PC-3 (cell line): ENCODE measurements at regions not wholly inside any gene's neighbourhood (a gene's known extent, or its start where the extent isn't known, plus 50 kb on each side); places are given as distances from the start of the nearest gene placed in this dataset.
"Not testable (repeated sequence)": the region's sequence is repeated elsewhere in the genome, so short reads cannot be mapped to it uniquely, and the experiment has no call there.

Experiments
- ATAC-seq: fragments of 200-7000 bp; cut with Tn5 transposase; 2 replicates; pipeline ENCODE4 v1.9.1; 2020; ENCODE audit warnings: mild to moderate bottlenecking, moderate library complexity
- BruUV-seq: library from RNA; stranded (reverse); fragments of 400-500 nt; replicated peaks from 2 replicates; lab custom pipeline; 2021; lab: Mats Ljungman, UMichigan
- CTCF ChIA-PET: fragments of 300-600 bp; sonication (Branson Sonifier 250); formaldehyde crosslinking; loops from one replicate; lab custom pipeline; 2022; ENCODE audit warnings: antibody characterized with exemption; lab: Charles Lee
- POLR2A ChIA-PET: fragments of 300-600 bp; sonication (Branson Sonifier 250); formaldehyde crosslinking; loops from one replicate; lab custom pipeline; 2022; ENCODE audit warnings: antibody characterized with exemption; ENCODE audit not compliant: unreplicated experiment; lab: Charles Lee
- DNase-seq: peaks from one replicate; pipeline ENCODE4 v3.0.0-alpha.2; 2015
- H2AFZ ChIP-seq: fragments of 300-600 bp; sonication (generic); 2 replicates; pipeline ENCODE4 v1.6.0; 2016; ENCODE audit warnings: antibody characterized with exemption, low read length
- H3F3A ChIP-seq: fragments of 300-600 bp; sonication (generic); one replicate; pipeline ENCODE4 v1.6.0; 2017; ENCODE audit warnings: antibody characterized with exemption, low read length, control low read depth, mild to moderate bottlenecking; ENCODE audit not compliant: unreplicated experiment
- H3K27ac ChIP-seq: fragments of 300-600 bp; sonication (generic); 2 replicates; pipeline ENCODE4 v1.5.1; 2016; ENCODE audit warnings: mild to moderate bottlenecking, low read length
- H3K27me3 ChIP-seq: fragments of 300-600 bp; sonication (generic); 2 replicates; pipeline ENCODE4 v1.6.1; 2016; ENCODE audit warnings: low read length, mixed read lengths
- H3K36me3 ChIP-seq: fragments of 300-600 bp; sonication (generic); 2 replicates; pipeline ENCODE4 v1.6.1; 2016; ENCODE audit warnings: low read depth, mixed run types, low read length, mixed read lengths
- H3K4me1 ChIP-seq: fragments of 300-600 bp; sonication (generic); 2 replicates; pipeline ENCODE4 v1.5.1; 2016; ENCODE audit warnings: low read length; ENCODE audit not compliant: insufficient read depth
- H3K4me2 ChIP-seq: fragments of 300-600 bp; sonication (generic); 2 replicates; pipeline ENCODE4 v1.6.0; 2016; ENCODE audit warnings: low read length
- H3K4me3 ChIP-seq: fragments of 300-600 bp; sonication (generic); 2 replicates; pipeline ENCODE4 v1.5.1; 2016; ENCODE audit warnings: mild to moderate bottlenecking, low read length, mixed read lengths
- H3K79me2 ChIP-seq: fragments of 300-600 bp; sonication (generic); 2 replicates; pipeline ENCODE4 v1.6.1; 2017; ENCODE audit warnings: low read length, mixed read lengths
- H3K9ac ChIP-seq: fragments of 300-600 bp; sonication (generic); 2 replicates; pipeline ENCODE4 v1.6.0; 2016; ENCODE audit warnings: mild to moderate bottlenecking, low read length
- H3K9me2 ChIP-seq: fragments of 300-600 bp; sonication (generic); replicated peaks from 2 replicates; pipeline ENCODE4 v1.6.1; 2016; ENCODE audit warnings: mixed run types, low read length, mixed read lengths
- H3K9me3 ChIP-seq: fragments of 300-600 bp; sonication (generic); 2 replicates; pipeline ENCODE4 v1.6.1; 2016; ENCODE audit warnings: low read length, mixed read lengths
- H4K20me1 ChIP-seq: fragments of 300-600 bp; sonication (generic); 2 replicates; pipeline ENCODE4 v1.6.1; 2016; ENCODE audit warnings: low read length, mixed read lengths
- EZH2 ChIP-seq: fragments of 300-600 bp; sonication (generic); IDR thresholded peaks from one replicate; pipeline ENCODE4 v1.6.1; 2017; ENCODE audit warnings: antibody characterized with exemption, mild to moderate bottlenecking, low read length; ENCODE audit not compliant: unreplicated experiment
- EZH2phosphoT487 ChIP-seq: fragments of 300-600 bp; sonication (generic); IDR thresholded peaks from 2 replicates; pipeline ENCODE4 v1.6.1; 2018; ENCODE audit warnings: mild to moderate bottlenecking, antibody characterized with exemption, low read length, borderline replicate concordance
- intact Hi-C: fragments of 100-400 bp; cut with micrococcal nuclease; formaldehyde crosslinking; loops from 2 replicates; pipeline ENCODE4 v1.9.0; 2023
- TF ChIP-seq, protein P1 (sequence below): fragments of 300-600 bp; sonication (generic); conservative IDR thresholded peaks from 2 replicates; pipeline ENCODE4 v1.5.1; 2017; ENCODE audit warnings: antibody characterized with exemption, low read depth, mild to moderate bottlenecking, low read length

DNA sequence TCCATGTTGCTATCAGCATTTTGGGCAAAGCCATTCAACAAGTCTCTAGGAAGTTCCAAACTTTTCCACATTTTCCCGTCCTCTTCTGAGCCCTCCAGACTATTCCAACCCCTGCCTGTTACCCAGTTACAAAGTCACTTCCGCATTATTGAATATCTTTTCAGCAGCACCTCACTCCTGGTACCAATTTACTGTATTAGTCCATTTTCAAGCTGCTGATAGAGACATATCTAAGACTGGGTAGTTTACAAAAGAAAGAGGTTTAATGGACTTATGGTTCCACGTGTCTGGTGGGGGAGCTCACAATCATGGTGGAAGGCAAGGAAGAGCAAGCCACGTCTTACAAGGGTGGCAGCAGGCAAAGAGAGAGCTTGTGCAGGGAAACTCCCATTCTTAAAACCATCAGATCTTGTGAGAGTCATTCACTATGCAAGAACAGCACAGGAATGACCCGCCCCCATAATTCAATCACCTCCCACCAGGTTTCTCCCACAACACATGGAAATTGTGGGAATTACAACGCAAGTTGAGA lies 435.6 kb upstream of the GRM7 start:
- no peak for ATAC-seq
- TF ChIP-seq EZH2 (no peak), EZH2phosphoT487 (no peak)
- TF ChIP-seq, protein P1, sequence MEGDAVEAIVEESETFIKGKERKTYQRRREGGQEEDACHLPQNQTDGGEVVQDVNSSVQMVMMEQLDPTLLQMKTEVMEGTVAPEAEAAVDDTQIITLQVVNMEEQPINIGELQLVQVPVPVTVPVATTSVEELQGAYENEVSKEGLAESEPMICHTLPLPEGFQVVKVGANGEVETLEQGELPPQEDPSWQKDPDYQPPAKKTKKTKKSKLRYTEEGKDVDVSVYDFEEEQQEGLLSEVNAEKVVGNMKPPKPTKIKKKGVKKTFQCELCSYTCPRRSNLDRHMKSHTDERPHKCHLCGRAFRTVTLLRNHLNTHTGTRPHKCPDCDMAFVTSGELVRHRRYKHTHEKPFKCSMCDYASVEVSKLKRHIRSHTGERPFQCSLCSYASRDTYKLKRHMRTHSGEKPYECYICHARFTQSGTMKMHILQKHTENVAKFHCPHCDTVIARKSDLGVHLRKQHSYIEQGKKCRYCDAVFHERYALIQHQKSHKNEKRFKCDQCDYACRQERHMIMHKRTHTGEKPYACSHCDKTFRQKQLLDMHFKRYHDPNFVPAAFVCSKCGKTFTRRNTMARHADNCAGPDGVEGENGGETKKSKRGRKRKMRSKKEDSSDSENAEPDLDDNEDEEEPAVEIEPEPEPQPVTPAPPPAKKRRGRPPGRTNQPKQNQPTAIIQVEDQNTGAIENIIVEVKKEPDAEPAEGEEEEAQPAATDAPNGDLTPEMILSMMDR, result no peak
- Histone ChIP-seq H3K27me3 (no peaks in the 10 kb centered on the region), H3K4me2 (no peak overlapping the region), H3F3A (no peaks in the 10 kb centered on the region), H2AFZ (no peak overlapping the region), H4K20me1 (no peaks in the 10 kb centered on the region), H3K79me2 (no peaks in the 10 kb centered on the region), H3K9me2 (no peaks in the 10 kb centered on the region), H3K4me3 (no peak overlapping the region), H3K4me1 (no peaks in the 10 kb centered on the region), H3K27ac (no peak overlapping the region), H3K9ac (no peak overlapping the region), H3K36me3 (no peaks in the 10 kb centered on the region), H3K9me3 (peaks cover 26% of the 10 kb centered on the region; the same call in 1 of the 2 replicates)
- ChIA-PET POLR2A (no interaction called here), CTCF (no interaction called here)
- intact Hi-C loops, result no loop called here
- DNase-seq, result no peak
- no TSS peak for BruUV-seq

DNA sequence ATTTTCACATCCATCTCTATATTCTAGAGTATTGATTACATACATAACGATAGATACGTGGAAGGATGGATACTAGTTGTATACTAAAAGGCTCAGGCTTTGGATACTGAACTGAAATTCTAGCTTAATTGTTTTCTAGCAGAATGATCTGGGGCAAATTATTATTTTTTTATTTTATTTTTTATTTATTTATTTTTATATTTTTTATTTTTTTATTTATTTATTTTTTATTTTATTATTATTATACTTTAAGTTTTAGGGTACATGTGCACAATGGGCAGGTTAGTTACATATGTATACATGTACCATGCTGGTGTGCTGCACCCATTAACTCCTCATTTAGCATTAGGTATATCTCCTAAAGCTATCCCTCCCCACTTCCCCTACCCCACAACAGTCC lies 432.6 kb upstream of the GRM7 start:
- H4K20me1 ChIP-seq, ATAC-seq: not testable (repeated sequence)

DNA sequence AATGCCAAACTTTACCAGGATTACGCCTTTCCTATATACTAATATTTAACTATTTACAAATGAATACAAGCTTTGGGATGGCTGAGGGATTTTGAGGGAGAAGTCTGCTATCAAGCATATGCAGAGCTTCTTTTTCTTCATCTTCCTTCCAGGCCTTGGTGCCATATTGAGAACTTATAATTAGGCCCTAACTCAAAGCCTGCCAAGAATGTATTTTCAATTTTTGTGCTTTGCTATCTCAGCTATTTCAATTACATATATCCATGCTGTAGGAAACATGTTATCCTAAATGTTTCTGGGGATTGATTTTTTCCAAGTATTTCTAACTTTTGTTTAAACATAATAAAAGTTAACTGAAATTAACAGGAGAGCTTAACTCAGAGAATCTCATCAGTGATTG lies 425.0 kb upstream of the GRM7 start:
- no peaks in the 10 kb centered on the region for H3F3A ChIP-seq
- no peak for DNase-seq
- peaks cover 6% of the 10 kb centered on the region; the same call in 1 of the 2 replicates for H3K9me3 ChIP-seq
- no peak for ATAC-seq
- ChIA-PET CTCF (no interaction called here), POLR2A (no interaction called here)
- no TSS peak for BruUV-seq
- TF ChIP-seq, protein P1, result no peak
- no peak for TF ChIP-seq EZH2
- TF ChIP-seq EZH2phosphoT487, result no peak
- H3K9me2 ChIP-seq, result no peaks in the 10 kb centered on the region
- H2AFZ ChIP-seq, result no peak overlapping the region
- no peaks in the 10 kb centered on the region for H4K20me1 ChIP-seq
- no peaks in the 10 kb centered on the region for H3K36me3 ChIP-seq
- intact Hi-C loops, result no loop called here
- no peaks in the 10 kb centered on the region for H3K27me3 ChIP-seq
- H3K9ac ChIP-seq, result no peak overlapping the region
- H3K79me2 ChIP-seq, result no peaks in the 10 kb centered on the region
- H3K4me1 ChIP-seq, result no peaks in the 10 kb centered on the region
- H3K27ac ChIP-seq, result no peak overlapping the region
- no peak overlapping the region for H3K4me2 ChIP-seq
- H3K4me3 ChIP-seq, result no peak overlapping the region

More for the DNA sequence above, 432.6 kb upstream of the GRM7 start:
- H3K36me3 ChIP-seq, H2AFZ ChIP-seq, CTCF ChIA-PET, POLR2A ChIA-PET, H3K27me3 ChIP-seq, H3K4me1 ChIP-seq, H3F3A ChIP-seq, H3K4me3 ChIP-seq, H3K79me2 ChIP-seq, BruUV-seq, DNase-seq, H3K27ac ChIP-seq, H3K4me2 ChIP-seq, H3K9me2 ChIP-seq, H3K9ac ChIP-seq, intact Hi-C loops: not testable (repeated sequence)
- H3K9me3 ChIP-seq, result peaks cover 29% of the 10 kb centered on the region
